ENCODE measurements at regions not wholly inside any gene's neighbourhood (a gene's known extent, or its start where the extent isn't known, plus 50 kb on each side); places are given as distances from the start of the nearest gene placed in this dataset.

GRCh38 chr21:32132409-32132808, 146.4 kb downstream of the MIS18A start:
- H3K4me1 Mint-ChIP-seq = no peaks in the 10 kb centered on the region
- ATAC-seq = no peak
- H3K36me3 Mint-ChIP-seq = no peaks in the 10 kb centered on the region
- no peak overlapping the region for H3K27ac Mint-ChIP-seq
- H3K27me3 Mint-ChIP-seq = peaks cover 30% of the 10 kb centered on the region
- H3K9me3 Mint-ChIP-seq = peaks cover 6% of the 10 kb centered on the region
- H3K4me3 Mint-ChIP-seq = no peak overlapping the region

GRCh38 chr21:32131960-32132359, 146.9 kb downstream of the MIS18A start:
- Mint-ChIP-seq H3K27ac (no peak overlapping the region), H3K27me3 (peaks cover 30% of the 10 kb centered on the region), H3K4me1 (no peaks in the 10 kb centered on the region), H3K9me3 (peaks cover 4% of the 10 kb centered on the region), H3K36me3 (no peaks in the 10 kb centered on the region), H3K4me3 (no peak overlapping the region)
- ATAC-seq = no peak

- Mint-ChIP-seq H3K36me3 (no peaks in the 10 kb centered on the region), H3K9me3 (peaks cover 3% of the 10 kb centered on the region), H3K27ac (no peak overlapping the region), H3K4me3 (no peak overlapping the region), H3K27me3 (peaks cover 36% of the 10 kb centered on the region), H3K4me1 (no peaks in the 10 kb centered on the region)
- ATAC-seq = no peak
Measured at GRCh38 chr21:32131164-32131563, 147.7 kb downstream of the MIS18A start.

- peaks cover 5% of the 10 kb centered on the region for H3K9me3 Mint-ChIP-seq
Measured at GRCh38 chr21:32130031-32130891, 148.6 kb downstream of the MIS18A start.

GRCh38 chr21:32127081-32127480, 151.8 kb downstream of the MIS18A start:
- Mint-ChIP-seq H3K36me3 (no peaks in the 10 kb centered on the region), H3K4me1 (no peaks in the 10 kb centered on the region), H3K27ac (no peak overlapping the region), H3K4me3 (no peak overlapping the region), H3K9me3 (peaks cover 7% of the 10 kb centered on the region), H3K27me3 (peaks cover 23% of the 10 kb centered on the region)
- ATAC-seq = no peak

More at GRCh38 chr21:32130031-32130891, 148.6 kb downstream of the MIS18A start:
- peaks cover 39% of the 10 kb centered on the region for H3K27me3 Mint-ChIP-seq
- ATAC-seq = no peak
- H3K27ac Mint-ChIP-seq = no peak overlapping the region
- H3K36me3 Mint-ChIP-seq = no peaks in the 10 kb centered on the region
- no peak overlapping the region for H3K4me3 Mint-ChIP-seq
- H3K4me1 Mint-ChIP-seq = no peaks in the 10 kb centered on the region

- ATAC-seq = no peak
- H3K27me3 Mint-ChIP-seq = peaks cover 29% of the 10 kb centered on the region
Measured at GRCh38 chr21:32122082-32122481, 156.8 kb downstream of the MIS18A start.

GRCh38 chr21:32120230-32120629, 158.6 kb downstream of the MIS18A start:
- Mint-ChIP-seq H3K9me3 (peaks cover 4% of the 10 kb centered on the region), H3K4me3 (no peak overlapping the region), H3K27ac (no peak overlapping the region), H3K4me1 (no peaks in the 10 kb centered on the region), H3K36me3 (no peaks in the 10 kb centered on the region), H3K27me3 (peaks cover 30% of the 10 kb centered on the region)
- ATAC-seq = no peak

More at GRCh38 chr21:32122082-32122481, 156.8 kb downstream of the MIS18A start:
- Mint-ChIP-seq H3K4me1 (no peaks in the 10 kb centered on the region), H3K36me3 (no peaks in the 10 kb centered on the region), H3K9me3 (peaks cover 6% of the 10 kb centered on the region), H3K27ac (no peak overlapping the region), H3K4me3 (no peak overlapping the region)

GRCh38 chr21:32119811-32120210, 159.0 kb downstream of the MIS18A start:
- Mint-ChIP-seq H3K27ac (no peak overlapping the region), H3K27me3 (peaks cover 29% of the 10 kb centered on the region), H3K9me3 (peaks cover 4% of the 10 kb centered on the region), H3K4me3 (no peak overlapping the region), H3K36me3 (no peaks in the 10 kb centered on the region), H3K4me1 (no peaks in the 10 kb centered on the region)
- ATAC-seq = no peak

GRCh38 chr21:32119389-32119788, 159.5 kb downstream of the MIS18A start:
- Mint-ChIP-seq H3K4me1 (no peaks in the 10 kb centered on the region), H3K36me3 (no peaks in the 10 kb centered on the region), H3K4me3 (no peak overlapping the region)

GRCh38 chr21:32114419-32115035, 164.3 kb downstream of the MIS18A start:
- ATAC-seq = no peak
- no peak overlapping the region for H3K27ac Mint-ChIP-seq

More at GRCh38 chr21:32119389-32119788, 159.5 kb downstream of the MIS18A start:
- H3K9me3 Mint-ChIP-seq = peaks cover 4% of the 10 kb centered on the region
- ATAC-seq = no peak
- no peak overlapping the region for H3K27ac Mint-ChIP-seq
- H3K27me3 Mint-ChIP-seq = peaks cover 25% of the 10 kb centered on the region

GRCh38 chr21:32113486-32113885, 165.4 kb downstream of the MIS18A start:
- Mint-ChIP-seq H3K36me3 (no peaks in the 10 kb centered on the region), H3K4me1 (no peaks in the 10 kb centered on the region), H3K27ac (no peak overlapping the region), H3K27me3 (peaks cover 22% of the 10 kb centered on the region), H3K9me3 (no peaks in the 10 kb centered on the region), H3K4me3 (no peak overlapping the region)
- no peak for ATAC-seq

More at GRCh38 chr21:32114419-32115035, 164.3 kb downstream of the MIS18A start:
- no peak overlapping the region for H3K4me3 Mint-ChIP-seq
- peaks cover 24% of the 10 kb centered on the region for H3K27me3 Mint-ChIP-seq
- H3K36me3 Mint-ChIP-seq = no peaks in the 10 kb centered on the region
- no peaks in the 10 kb centered on the region for H3K4me1 Mint-ChIP-seq
- H3K9me3 Mint-ChIP-seq = no peaks in the 10 kb centered on the region

- H3K27ac Mint-ChIP-seq = no peak overlapping the region
- no peaks in the 10 kb centered on the region for H3K36me3 Mint-ChIP-seq
Measured at GRCh38 chr21:32112195-32112594, 166.7 kb downstream of the MIS18A start.

GRCh38 chr21:32108566-32108965, 170.3 kb downstream of the MIS18A start:
- Mint-ChIP-seq H3K36me3 (no peaks in the 10 kb centered on the region), H3K4me3 (no peak overlapping the region), H3K27me3 (no peaks in the 10 kb centered on the region), H3K27ac (no peak overlapping the region), H3K9me3 (no peaks in the 10 kb centered on the region), H3K4me1 (no peaks in the 10 kb centered on the region)
- no peak for ATAC-seq

More at GRCh38 chr21:32112195-32112594, 166.7 kb downstream of the MIS18A start:
- ATAC-seq = peak; percentile 20
- Mint-ChIP-seq H3K4me1 (no peaks in the 10 kb centered on the region), H3K4me3 (no peak overlapping the region), H3K27me3 (peaks cover 10% of the 10 kb centered on the region), H3K9me3 (no peaks in the 10 kb centered on the region)

- no peak overlapping the region for H3K27ac Mint-ChIP-seq
- no peaks in the 10 kb centered on the region for H3K9me3 Mint-ChIP-seq
- H3K36me3 Mint-ChIP-seq = no peaks in the 10 kb centered on the region
- H3K4me1 Mint-ChIP-seq = no peaks in the 10 kb centered on the region
- no peak overlapping the region for H3K4me3 Mint-ChIP-seq
- no peak for ATAC-seq
- H3K27me3 Mint-ChIP-seq = peaks cover 10% of the 10 kb centered on the region
Measured at GRCh38 chr21:32103361-32103760, 175.5 kb downstream of the MIS18A start.

GRCh38 chr21:32102426-32102825, 176.4 kb downstream of the MIS18A start:
- Mint-ChIP-seq H3K36me3 (no peaks in the 10 kb centered on the region), H3K27me3 (peaks cover 10% of the 10 kb centered on the region), H3K9me3 (no peaks in the 10 kb centered on the region), H3K27ac (no peak overlapping the region), H3K4me3 (no peak overlapping the region), H3K4me1 (no peaks in the 10 kb centered on the region)
- ATAC-seq = no peak

GRCh38 chr21:32101277-32101676, 177.6 kb downstream of the MIS18A start:
- no peak overlapping the region for H3K4me3 Mint-ChIP-seq
- H3K9me3 Mint-ChIP-seq = no peaks in the 10 kb centered on the region
- peaks cover 10% of the 10 kb centered on the region for H3K27me3 Mint-ChIP-seq
- no peaks in the 10 kb centered on the region for H3K36me3 Mint-ChIP-seq
- H3K27ac Mint-ChIP-seq = no peak overlapping the region
- H3K4me1 Mint-ChIP-seq = no peaks in the 10 kb centered on the region
- ATAC-seq = no peak
